ENCODE measurements at regions not wholly inside any gene's neighbourhood (a gene's known extent, or its start where the extent isn't known, plus 50 kb on each side); places are given as distances from the start of the nearest gene placed in this dataset.
"Not testable (repeated sequence)": the region's sequence is repeated elsewhere in the genome, so short reads cannot be mapped to it uniquely, and the experiment has no call there.

DNA sequence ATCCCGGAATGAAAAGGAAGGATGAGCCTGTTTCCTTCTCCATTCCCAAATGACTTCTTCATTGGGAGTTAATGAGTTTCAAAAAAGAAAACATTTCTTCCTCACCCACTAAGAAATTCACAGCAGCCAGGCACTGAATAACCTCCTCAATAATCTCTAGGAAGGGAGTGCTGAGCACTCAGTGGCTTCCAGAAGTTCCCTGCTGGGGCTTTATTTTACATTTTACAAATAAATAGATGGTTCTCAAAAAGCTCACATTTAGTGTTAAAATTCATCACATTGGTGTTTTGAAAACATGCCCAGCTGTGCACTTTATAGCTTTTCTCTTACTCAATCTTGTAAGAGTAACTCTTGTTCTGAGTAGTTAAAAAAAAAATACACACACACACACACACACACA is 148.9 kb upstream of the PFKP start:
- no peak for DNase-seq

DNA sequence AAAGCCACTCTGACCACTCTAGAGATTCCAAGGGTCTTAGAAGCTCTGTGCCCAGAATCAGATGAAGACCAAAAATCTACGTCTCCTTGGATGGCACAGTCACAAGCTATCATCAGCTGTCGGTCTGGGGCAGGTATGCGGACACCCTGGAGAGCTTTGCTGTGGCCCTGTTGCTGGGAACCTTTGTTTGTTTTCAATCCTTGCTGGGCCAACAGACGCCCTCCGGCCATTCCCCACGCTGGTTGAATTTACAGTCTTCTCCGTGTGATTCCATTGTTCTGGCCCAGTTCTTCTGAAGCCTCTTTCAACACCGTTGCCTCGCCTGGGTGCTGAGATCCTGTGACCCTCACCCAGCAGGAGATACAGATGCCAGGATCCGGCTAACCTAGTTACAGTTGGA is 149.4 kb upstream of the PFKP start:
- DNase-seq, result no peak

DNA sequence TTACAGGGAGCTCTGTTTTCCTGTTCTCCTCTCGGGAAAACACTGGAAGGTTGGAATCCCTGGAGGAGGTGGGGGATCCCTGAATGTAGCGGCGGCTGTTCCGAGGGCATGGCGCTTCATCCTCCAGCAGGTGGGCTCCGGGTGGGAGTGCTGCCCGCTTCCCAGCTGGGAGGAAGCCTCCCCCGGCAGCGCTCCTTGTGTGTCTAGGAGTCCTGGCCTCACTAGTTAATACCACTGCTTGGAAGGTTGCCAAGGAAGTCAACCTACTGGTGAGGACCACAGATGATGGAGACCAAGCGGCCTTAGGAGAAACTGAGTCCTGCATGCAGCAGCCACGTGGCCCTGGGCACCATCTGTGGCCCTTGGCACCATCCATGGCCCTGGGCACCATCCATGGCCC is 151.9 kb upstream of the PFKP start:
- no peak for DNase-seq

DNA sequence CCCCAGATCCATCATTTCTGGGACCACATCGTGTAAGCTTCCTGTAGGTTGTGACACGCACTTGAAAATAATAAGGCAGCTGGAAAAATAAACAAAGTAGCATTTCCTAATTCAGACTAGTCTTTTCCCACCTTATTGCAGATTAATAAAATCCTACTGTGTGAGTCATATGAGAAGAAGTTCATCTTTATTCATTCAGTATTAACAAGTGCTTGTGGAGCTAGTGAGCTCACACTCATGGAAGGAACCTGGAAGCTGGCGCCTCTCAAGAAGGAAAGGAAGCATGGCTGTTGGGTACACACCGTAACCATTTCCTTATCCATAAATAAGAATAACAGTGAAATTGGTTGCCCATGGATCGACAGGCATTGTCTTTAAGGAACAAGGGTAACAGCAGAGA is 152.6 kb upstream of the PFKP start:
- DNase-seq, result no peak

DNA sequence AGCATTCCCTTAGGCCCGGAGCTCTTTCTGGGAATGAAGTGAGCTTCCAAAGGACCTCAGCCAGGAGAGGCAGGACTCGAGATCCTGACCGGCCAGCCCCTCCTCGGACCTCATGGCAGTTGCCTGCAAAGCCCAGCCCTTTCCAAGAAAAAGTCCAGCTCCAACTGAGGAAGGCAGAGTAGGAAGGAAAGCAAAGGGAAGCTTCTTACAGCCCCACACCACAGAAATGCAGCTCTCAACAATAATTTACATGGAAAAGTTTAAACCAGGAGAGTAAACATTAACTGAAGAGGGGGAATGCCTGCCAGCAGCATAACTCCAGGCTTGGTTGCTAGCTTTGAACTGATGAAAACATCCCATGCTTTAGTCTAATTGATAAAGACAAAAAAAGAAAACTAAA is 153.9 kb upstream of the PFKP start:
- DNase-seq, result no peak

DNA sequence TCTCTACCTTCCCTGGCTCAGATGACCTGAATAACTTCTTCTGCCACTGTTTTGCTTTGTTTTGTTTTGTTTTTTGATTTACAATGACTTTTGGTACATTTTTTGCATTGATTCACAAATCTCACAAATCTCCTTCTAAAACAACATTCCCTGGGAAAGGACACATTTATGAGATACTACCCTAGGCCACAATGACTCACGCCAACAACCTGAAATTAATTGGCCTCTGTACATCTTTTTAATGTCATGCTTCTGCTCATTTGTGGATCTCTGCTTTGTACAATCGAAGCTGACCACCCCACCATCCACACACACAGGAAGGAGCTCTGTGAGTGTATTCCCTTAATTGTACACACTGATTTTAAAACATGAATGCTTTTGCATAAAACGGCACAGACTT is 156.7 kb upstream of the PFKP start:
- DNase-seq, result no peak

DNA sequence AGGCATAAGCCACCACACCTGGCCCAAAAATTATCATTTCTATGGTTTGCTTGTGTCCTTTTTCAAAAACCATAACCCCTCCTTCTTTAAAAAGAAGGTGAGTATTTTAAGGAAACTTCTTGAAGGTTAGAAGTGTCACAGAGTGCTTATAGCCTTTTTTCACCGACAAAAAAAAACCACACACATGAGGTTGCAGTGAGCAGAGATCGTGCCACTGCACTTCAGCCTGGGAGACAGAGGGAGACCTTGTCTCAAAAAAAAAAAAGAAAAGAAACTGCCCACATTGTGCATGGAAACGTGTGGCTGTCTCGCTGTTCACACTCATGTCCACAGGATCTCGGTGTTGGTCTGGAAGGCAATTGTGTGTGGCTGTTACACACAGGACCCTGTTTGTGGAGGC is 157.4 kb upstream of the PFKP start:
- DNase-seq, result no peak

DNA sequence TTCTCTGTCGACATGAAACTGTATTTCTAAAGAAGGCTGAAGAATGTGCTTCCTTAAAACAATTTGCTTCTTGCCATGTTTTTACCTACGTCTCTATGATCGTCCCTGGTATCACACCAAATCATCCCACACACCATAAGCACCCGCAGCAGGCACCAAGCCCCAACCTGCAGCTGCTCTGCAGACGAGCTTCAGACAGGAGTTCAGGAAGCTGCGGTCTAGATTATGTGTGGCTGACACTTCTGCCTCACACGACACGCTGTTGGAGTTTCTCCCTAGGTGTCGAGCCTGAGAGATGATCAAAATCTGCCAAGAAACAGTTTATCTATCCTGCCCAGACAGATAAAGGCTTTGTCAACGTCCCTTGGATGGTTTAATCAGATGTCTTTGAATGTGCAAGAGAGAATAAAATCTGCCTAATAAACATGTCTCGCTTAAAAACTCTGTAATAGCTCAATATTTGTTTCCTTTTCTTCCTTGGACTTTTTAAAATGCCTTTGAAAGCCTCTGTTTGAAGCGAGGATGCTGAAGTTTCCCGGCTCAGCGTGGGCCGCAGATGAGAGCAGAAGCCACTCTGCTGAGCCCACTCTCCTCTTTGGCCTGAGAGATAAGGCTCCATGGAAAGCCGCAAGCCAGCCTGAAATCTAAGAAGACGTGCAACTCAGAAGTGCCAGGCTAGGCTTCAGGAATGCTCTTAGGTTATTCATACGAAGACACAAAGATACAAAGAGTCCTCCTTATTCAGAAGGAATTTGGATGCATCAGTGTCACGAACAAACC is 158.3 kb upstream of the PFKP start:
- no peak for DNase-seq

DNA sequence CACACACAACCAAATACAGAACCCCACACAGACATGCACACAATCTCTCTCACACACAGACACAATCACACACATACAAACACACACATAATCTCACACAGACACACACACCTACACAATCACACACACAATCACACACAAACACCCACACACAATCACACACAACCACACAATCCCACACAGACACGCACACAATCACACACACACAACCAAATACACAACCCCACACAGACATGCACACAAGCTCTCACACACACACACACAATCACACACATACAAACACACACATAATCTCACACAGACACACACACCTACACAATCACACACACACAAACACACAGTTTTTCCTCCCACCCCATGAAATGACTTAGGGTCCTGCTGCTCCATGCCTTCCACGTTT is 160.4 kb upstream of the PFKP start:
- no peak for DNase-seq

DNA sequence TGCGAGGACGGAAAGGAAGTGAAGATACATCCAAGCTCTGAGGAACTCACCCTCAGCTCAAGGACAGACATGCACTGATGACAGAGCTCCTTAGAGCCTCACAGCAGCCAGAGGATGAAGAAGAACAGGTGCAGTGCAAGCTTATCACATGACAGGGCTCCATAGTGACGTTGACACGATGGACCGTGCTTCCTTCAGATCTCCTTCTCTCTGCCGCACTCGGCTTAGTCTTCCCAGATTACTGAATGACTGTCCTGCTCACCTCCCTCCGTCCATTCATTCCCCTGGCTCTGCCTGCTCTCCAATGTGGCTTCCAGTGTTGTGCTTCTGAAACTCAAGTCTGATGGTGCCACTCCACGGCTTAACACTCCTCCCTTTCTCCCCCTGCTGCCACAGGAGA is 161.5 kb upstream of the PFKP start:
- no peak for DNase-seq

DNA sequence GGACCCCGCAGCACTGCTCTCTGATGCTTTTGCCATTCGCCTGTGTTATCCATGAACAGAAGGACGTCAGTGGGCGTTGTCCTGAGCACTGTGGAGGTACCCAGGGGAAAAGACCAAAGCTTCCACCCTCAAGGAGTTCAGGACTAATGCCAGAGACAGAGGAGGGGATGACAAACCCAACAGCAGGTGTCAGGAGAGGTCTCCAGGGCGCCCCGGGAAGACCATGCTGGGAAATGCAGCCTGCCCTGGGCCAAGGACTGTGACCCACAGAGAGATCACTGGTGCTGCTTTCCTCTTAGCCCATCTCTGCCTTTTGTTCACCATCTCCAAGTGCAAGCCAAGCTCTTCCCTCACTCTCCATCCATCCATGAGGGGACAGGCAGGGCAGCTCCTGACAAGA is 166.8 kb upstream of the PFKP start:
- DNase-seq, result no peak

DNA sequence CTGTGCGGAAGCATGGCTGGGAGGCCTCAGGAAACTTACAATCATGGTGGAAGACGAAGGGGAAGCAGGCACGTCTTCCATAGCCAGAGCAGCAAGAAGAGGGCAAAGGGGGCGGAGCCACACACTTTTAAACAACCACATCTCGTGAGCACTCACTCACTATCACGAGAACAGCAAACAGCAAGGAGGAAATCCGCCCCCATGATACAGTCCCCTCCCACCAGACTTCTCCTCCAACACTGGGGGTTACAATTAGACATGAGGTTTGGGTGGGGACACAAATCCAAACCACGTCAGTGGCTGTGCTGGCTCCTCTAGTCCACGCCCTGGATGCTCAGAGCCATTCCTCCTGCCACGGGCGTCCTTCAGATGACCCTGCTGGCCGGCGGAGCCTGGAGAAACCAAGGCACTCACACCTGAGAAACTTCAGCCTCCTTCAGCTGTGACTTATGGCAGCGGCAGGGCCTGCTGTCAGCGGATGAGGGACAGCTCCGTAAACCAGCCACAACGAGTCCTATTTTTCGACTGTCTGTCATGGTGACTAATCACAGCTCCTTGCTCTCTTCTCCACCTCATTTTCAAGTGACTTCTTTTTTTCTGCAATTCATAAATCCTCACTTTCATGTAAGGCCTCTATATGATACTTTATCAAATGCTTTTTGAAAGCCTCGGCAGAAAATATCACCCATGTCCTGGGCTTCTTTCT is 167.9 kb upstream of the PFKP start:
- no peak for DNase-seq

DNA sequence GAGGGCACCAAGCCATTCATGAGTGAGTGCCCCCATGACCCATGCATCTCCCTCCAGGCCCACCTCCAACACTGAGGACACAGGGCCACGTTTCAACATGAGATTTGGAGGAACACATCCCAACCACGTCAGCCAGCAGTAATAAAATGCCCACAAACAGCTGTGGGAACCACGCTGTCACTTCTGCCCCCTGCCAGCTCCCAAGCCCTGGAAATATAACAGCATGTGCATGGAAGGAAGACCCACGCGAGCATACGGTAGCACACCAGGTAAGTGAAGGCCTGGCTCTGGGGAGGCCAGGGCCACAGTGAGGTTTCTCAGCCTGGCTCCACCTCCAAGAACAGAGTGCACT is 168.9 kb upstream of the PFKP start:
- no peak for DNase-seq

DNA sequence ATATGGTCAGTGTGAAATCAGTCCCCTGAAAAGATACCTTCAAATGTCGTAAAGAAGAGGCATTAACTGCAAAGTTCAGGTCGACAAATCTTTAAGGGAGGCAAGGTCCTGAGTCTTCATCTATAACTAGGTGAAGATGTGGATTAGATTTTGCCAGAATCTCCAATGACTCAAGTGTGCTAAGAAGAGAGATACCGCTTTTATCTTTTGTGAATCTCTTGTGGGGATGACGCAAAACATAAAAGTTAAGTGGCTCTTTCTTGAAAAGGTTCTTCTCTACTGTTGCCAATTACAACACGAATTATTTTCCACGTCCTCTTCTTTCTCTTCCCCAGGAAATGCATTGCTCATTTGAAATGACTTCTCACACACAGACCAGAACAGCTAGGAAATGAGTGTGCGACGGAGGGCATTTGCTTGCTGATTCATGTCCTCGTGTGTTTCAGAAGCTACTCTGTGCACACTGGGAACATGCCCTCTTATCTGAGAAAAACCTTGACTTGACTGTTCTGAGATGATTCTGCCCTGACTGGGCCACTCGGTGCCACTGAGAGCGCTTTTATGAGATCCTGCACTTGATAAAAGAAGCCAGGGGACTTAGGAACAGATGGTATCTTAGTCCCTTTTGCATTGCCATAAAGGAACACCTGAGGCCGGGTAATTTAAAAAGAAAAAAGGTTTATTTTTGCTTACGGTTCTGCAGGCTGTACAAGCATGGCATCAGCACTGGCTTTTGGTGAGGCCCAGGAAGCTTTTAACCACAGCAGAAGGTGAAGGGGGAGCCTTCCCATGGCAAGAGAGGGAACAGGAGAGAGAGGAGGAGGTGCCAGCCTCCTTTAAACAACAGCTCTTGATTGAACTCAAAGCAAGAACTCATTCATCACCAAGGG is 169.5 kb upstream of the PFKP start:
- no peak for DNase-seq

DNA sequence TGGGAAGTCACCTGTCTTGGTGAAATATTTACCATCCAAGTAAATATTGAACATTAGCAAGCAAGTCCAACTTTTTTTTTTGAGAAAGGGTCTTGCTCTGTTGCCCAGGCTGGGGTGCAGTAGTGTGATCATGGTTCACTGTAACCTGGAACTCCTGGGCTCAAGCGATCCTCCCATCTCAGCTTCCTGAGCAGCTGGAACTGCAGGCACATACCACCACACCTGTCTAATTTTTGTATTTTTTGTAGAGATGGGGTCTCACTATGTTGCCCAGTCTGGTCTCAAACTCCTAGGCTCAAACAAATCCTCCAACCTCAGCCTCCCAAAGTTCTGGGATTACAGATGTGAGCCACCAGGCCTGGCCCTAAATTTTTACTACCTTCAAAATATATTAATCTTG is 171.0 kb upstream of the PFKP start:
- DNase-seq, result not testable (repeated sequence)

DNA sequence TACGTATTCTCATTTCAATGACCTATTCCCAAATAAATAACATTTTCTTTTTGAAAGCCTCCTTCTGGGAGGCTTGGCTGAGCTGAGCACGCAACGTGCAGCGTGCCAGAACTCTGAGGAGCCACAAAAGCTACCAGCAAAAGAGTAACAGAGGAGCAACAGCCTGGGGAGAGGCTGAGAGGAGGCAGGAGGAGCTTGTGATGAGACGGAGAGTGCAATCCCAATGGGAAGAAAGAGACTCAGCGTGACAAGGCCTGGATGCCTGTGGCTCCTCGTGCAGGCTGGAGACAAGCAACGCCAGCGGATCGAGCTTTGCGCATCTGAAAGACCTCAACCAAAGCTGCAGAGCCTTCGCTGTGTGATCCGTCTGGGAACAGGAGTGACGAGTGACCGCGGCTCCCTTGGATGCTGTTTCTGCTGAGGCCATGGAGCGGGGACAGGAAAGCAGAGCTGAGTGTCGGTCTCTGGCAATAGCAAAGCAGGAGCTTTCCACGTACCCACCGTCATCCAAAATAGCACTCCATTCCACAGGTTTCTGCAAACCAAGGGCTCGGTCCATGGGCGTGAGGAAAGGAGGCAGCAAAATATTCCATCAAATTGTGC is 171.7 kb upstream of the PFKP start:
- DNase-seq, result no peak

DNA sequence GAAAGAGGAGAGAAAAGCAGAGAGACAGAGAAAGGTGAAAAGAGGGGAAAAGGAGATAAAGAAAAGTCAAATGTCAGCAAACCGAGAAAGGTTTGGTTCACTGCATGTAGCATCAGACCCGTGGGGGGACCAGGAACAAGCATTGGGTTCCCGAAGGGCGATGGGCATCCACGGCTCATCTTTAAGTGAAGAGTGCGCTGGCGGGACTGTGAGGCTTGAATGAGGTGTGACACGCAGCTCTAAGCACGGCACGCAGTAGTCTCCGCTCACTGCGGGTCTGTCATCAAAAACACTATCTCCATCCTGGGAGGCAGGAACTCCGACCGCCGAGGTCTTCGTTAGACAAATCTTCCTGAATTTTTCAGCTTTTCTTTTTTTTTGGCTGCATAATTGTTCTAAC is 173.4 kb upstream of the PFKP start:
- no peak for DNase-seq

DNA sequence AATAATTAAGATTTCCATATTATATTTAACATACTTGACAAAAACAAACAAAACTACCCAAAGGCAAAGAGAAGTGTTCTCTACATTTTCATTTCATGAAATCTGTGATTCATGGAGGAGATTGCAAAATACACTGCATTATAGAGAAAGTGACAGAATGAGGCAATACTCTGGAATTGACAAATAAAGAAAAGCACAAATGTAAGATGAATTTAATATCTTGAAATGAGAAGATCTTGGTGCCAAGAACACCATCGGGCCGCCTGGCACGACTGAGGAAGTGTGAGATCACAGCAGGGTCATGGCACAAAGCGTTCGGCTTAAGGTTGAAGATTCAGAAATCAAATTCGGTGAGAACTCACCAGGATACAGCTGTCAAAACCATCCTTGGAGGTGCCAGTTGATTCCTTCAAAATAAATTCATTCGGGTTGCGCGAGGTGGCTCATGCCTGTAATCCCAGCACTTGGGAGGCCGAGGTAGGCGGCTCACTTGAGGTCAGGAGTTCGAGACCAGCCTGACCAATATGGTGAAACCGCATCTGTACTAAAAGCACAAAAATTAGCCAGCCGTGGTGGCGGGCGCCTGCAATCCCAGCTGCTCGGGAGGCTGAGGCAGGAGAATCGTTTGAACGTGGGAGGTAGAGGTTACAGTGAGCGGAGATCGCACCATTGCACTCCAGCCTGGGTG is 174.0 kb upstream of the PFKP start:
- no peak for DNase-seq

DNA sequence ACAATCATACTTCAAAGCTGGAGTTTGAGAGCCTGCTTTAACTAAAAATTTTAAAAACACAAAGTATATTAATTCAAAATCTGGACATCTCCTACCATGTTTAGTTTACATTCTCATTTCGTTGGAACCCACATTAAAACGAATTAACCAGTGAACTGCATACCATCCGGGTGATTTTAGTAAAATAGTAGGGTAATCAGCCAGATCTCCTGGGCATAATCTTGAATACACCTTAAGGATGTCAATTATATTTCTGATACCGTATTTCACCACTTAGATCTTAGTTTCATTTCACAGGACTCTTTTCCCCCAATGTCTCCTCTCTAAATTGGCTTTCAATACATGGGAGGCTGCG is 175.6 kb upstream of the PFKP start:
- DNase-seq, result no peak

DNA sequence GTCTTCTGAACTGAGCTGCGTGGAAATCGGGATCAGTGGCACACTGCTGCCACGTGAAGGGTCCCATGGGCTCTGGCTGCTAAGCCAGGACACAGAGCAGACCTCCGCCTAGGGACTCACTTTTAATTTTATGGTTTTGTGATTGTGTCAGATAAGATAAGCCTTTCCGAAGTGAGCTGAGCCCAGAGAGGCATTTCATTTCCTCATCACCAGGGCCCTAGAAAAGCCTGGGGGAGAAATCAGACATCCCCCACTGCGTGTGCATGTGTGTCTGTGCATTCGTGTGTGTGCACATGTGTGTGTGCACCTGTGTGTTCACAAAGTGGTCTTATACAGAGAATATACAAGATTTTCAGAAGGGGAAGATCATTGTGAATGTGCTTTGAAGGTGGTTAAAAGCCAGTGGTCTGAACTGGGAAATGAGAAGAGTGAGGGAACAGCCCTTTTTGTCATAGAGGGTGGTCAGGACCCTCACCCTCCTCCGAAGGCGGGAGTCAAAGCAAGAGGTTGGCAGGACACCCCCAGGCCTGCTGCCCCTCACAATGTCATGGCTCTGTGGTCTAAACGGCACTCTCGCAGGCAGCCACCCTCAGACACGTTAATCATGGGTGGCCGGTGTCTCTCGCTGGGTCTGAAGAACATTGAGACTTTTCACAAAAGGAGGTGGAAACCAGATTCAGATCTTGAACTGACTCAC is 176.1 kb upstream of the PFKP start:
- DNase-seq, result no peak

DNA sequence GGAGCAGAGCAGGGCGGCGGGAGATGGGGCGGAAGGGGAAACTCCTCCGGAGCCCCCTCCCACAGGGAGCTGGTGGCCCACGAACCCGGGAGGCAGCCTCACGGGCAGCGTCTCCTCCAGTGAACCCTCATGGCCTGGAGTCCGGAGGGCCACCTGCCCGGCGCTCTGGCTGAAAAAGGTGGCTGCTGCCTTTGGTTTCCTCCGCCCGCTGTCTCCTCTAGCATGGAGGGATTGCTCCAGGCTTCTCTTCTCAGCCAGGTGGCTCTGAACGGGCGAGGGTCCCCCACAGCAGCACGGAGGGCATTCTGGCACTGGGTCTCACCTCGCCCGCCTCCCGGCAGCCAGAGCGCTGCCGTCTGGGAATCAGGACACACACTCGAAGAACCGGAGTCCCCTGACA is 177.3 kb upstream of the PFKP start:
- DNase-seq, result no peak

DNA sequence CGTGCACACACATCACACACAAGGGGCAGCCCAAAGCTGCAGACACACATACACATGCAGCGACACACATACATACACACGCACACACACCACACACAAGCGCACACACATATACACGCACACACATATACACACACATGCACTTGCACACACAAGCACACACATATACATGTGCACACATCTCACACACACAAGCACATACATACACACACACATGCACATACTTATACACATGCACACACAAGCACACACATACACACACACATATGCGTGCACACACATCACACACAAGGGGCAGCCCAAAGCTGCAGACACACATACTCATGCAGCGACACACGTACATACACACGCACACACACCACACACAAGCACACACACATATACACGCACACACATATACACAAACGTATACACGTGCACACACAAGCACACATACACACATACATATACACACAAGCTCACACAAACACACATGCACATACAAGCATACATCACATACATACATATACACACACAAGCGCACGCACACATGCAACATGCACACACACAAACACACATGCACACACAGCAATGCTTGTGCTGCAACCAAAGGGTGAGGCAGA is 178.8 kb upstream of the PFKP start:
- DNase-seq, result no peak

Measured in NCI-H748 treated with DMSO at 0.1 percent for 48 hours (cell line).